ENCODE measurements at regions not wholly inside any gene's neighbourhood (a gene's known extent, or its start where the extent isn't known, plus 50 kb on each side); places are given as distances from the start of the nearest gene placed in this dataset.

- no peak for DNase-seq
- Mint-ChIP-seq H3K27ac (ENCODE audit: unreplicated experiment) (no peak overlapping the region), H3K27me3 (ENCODE audit: unreplicated experiment) (peaks cover 2% of the 10 kb centered on the region), H3K36me3 (ENCODE audit: unreplicated experiment) (peaks cover 18% of the 10 kb centered on the region), H3K9me3 (ENCODE audit: unreplicated experiment) (peaks cover 3% of the 10 kb centered on the region), H3K4me3 (ENCODE audit: unreplicated experiment) (no peak overlapping the region), H3K4me1 (ENCODE audit: low read depth, unreplicated experiment) (peaks cover 14% of the 10 kb centered on the region)
- TF ChIP-seq, protein P1, sequence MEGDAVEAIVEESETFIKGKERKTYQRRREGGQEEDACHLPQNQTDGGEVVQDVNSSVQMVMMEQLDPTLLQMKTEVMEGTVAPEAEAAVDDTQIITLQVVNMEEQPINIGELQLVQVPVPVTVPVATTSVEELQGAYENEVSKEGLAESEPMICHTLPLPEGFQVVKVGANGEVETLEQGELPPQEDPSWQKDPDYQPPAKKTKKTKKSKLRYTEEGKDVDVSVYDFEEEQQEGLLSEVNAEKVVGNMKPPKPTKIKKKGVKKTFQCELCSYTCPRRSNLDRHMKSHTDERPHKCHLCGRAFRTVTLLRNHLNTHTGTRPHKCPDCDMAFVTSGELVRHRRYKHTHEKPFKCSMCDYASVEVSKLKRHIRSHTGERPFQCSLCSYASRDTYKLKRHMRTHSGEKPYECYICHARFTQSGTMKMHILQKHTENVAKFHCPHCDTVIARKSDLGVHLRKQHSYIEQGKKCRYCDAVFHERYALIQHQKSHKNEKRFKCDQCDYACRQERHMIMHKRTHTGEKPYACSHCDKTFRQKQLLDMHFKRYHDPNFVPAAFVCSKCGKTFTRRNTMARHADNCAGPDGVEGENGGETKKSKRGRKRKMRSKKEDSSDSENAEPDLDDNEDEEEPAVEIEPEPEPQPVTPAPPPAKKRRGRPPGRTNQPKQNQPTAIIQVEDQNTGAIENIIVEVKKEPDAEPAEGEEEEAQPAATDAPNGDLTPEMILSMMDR (IDR thresholded peaks at IDR 0.05; ENCODE audit: partially characterized antibody, unreplicated experiment), result no peak
Observed at GRCh38 chr15:69749797-69750196, 297.2 kb downstream of the RPLP1 start.

DNA sequence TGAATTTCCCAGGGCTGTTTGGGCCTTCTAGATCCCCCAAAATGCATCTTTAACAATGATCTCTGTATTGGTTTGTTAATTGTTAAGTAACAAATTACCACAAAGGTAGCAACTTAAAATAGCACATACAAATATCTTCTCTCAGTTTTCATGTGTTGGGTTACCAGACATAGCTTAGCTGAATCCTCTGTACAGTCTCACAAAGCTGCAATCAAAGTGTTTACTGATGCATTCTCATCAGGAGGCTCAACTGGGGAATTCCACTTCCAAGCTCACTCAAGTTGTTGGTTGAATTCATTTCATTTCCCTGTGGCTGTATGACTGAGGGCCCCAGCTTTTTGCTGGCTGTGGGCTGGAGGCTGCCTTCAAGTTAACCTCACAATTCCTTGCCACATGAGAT lies 297.6 kb downstream of the RPLP1 start:
- Mint-ChIP-seq H3K36me3 (ENCODE audit: unreplicated experiment) (peaks cover 18% of the 10 kb centered on the region), H3K4me1 (ENCODE audit: low read depth, unreplicated experiment) (peaks cover 14% of the 10 kb centered on the region), H3K27me3 (ENCODE audit: unreplicated experiment) (peaks cover 2% of the 10 kb centered on the region), H3K4me3 (ENCODE audit: unreplicated experiment) (no peak overlapping the region), H3K9me3 (ENCODE audit: unreplicated experiment) (peaks cover 3% of the 10 kb centered on the region), H3K27ac (ENCODE audit: unreplicated experiment) (no peak overlapping the region)
- TF ChIP-seq, protein P1 (IDR thresholded peaks at IDR 0.05; ENCODE audit: partially characterized antibody, unreplicated experiment), result no peak
- DNase-seq, result no peak

GRCh38 chr15:69751147-69751546 lies 298.5 kb downstream of the RPLP1 start:
- peaks cover 3% of the 10 kb centered on the region for H3K9me3 Mint-ChIP-seq (ENCODE audit: unreplicated experiment)
- peaks cover 18% of the 10 kb centered on the region for H3K36me3 Mint-ChIP-seq (ENCODE audit: unreplicated experiment)
- H3K27ac Mint-ChIP-seq (ENCODE audit: unreplicated experiment), result no peak overlapping the region
- H3K4me3 Mint-ChIP-seq (ENCODE audit: unreplicated experiment), result no peak overlapping the region
- peaks cover 2% of the 10 kb centered on the region for H3K27me3 Mint-ChIP-seq (ENCODE audit: unreplicated experiment)
- peaks cover 17% of the 10 kb centered on the region for H3K4me1 Mint-ChIP-seq (ENCODE audit: low read depth, unreplicated experiment)
- DNase-seq, result no peak
- TF ChIP-seq, protein P1 (IDR thresholded peaks at IDR 0.05; ENCODE audit: partially characterized antibody, unreplicated experiment), result no peak

DNA sequence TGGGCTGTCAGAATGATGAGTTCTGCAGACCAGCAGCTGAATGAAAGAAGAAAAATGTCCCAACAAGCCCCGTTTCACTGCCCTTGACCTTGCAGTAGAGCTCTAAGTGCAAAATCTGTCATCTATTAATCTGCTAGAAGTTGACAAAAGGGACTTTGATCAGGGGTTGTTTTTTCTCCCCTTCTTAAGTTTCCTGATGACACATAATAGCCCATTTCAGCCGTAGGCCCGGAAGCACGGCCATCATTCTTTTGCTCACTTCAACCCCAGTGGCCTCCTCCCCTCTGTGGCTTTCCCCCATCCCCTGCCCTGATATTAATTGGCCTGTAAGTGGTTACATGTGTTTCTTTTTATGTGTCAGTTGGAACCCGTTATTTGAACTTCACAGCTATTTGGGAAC lies 298.9 kb downstream of the RPLP1 start:
- Mint-ChIP-seq H3K4me3 (ENCODE audit: unreplicated experiment) (no peak overlapping the region), H3K27ac (ENCODE audit: unreplicated experiment) (no peak overlapping the region), H3K36me3 (ENCODE audit: unreplicated experiment) (peaks cover 18% of the 10 kb centered on the region), H3K27me3 (ENCODE audit: unreplicated experiment) (peaks cover 2% of the 10 kb centered on the region), H3K4me1 (ENCODE audit: low read depth, unreplicated experiment) (peaks cover 17% of the 10 kb centered on the region), H3K9me3 (ENCODE audit: unreplicated experiment) (peaks cover 3% of the 10 kb centered on the region)
- no peak for DNase-seq
- TF ChIP-seq, protein P1 (IDR thresholded peaks at IDR 0.05; ENCODE audit: partially characterized antibody, unreplicated experiment), result no peak

DNA sequence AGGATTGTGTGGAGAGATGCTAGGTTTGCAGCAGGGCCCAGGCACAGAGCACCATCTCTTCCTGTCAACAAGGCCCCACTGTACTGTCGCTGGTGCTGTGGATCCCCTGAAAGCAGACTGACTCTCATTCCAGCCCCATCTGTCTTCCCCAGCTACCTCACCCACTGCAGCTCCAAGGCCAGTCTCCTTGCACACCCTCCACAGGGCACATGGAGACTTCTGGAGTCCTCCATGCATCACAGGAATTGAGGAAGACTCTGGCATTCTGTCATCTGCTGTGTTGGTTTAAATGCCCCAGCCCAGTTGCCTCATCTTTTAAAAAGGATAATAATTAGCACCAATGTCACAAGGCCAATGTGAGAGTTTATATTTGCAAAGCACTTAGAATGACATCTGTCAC lies 301.2 kb downstream of the RPLP1 start:
- H3K27me3 Mint-ChIP-seq (ENCODE audit: unreplicated experiment), result peaks cover 2% of the 10 kb centered on the region
- TF ChIP-seq, protein P1 (IDR thresholded peaks at IDR 0.05; ENCODE audit: partially characterized antibody, unreplicated experiment), result no peak
- no peak overlapping the region for H3K27ac Mint-ChIP-seq (ENCODE audit: unreplicated experiment)
- H3K9me3 Mint-ChIP-seq (ENCODE audit: unreplicated experiment), result peaks cover 2% of the 10 kb centered on the region
- DNase-seq, result no peak
- peaks cover 4% of the 10 kb centered on the region for H3K4me1 Mint-ChIP-seq (ENCODE audit: low read depth, unreplicated experiment)
- H3K36me3 Mint-ChIP-seq (ENCODE audit: unreplicated experiment), result peaks cover 18% of the 10 kb centered on the region
- H3K4me3 Mint-ChIP-seq (ENCODE audit: unreplicated experiment), result no peak overlapping the region

All from glutamatergic neuron (in vitro differentiated cells).